ENCODE measurements at regions not wholly inside any gene's neighbourhood (a gene's known extent, or its start where the extent isn't known, plus 50 kb on each side); places are given as distances from the start of the nearest gene placed in this dataset.

- H3K9me3 ChIP-seq (ENCODE audit: control insufficient read depth in 1 of 2, low read length in 2 of 2): no peaks in the 10 kb centered on the region
- POLR2A ChIA-PET (ENCODE audit: partially characterized antibody): no interaction called here
- H3K27ac Mint-ChIP-seq: peak overlapping the region in 1 of 7 donors; percentile 43
- intact Hi-C loops (cut with micrococcal nuclease): no loop called here
- no peak overlapping the region for H3K4me3 ChIP-seq (ENCODE audit: low read length in 2 of 2)
- H3K27me3 Mint-ChIP-seq: peaks cover 0 to 2% of the 10 kb centered on the region in 2 donors
- H3K36me3 Mint-ChIP-seq: no peaks in the 10 kb centered on the region
- DNase-seq: no peak
- peaks cover 0 to 2% (median 0%) of the 10 kb centered on the region in 8 donors for H3K9me3 Mint-ChIP-seq
- no peaks in the 10 kb centered on the region for H3K4me1 ChIP-seq (ENCODE audit: insufficient read depth, low read length)
- CTCF ChIA-PET (ENCODE audit: partially characterized antibody): no interaction called here
- no peak overlapping the region for H3K4me3 Mint-ChIP-seq
- H3K36me3 ChIP-seq (ENCODE audit: insufficient read depth, low read length): no peaks in the 10 kb centered on the region
- H3K4me1 Mint-ChIP-seq: no peaks in the 10 kb centered on the region
- no peaks in the 10 kb centered on the region for H3K27me3 ChIP-seq (ENCODE audit: insufficient read depth, low read length)
- no peak overlapping the region for H3K27ac ChIP-seq (ENCODE audit: low read depth, low read length)
Measured at GRCh38 chr7:115758025-115758424, 272.5 kb downstream of the TFEC start.

GRCh38 chr7:115754226-115754625, 276.3 kb downstream of the TFEC start:
- CTCF ChIA-PET (ENCODE audit: partially characterized antibody): interaction anchor here (1.3 kb wide), 1 partner anchor 887 kb away, joined by 4 read pairs; no protein-coding TSS in a partner anchor
- Histone ChIP-seq H3K4me1 (ENCODE audit: insufficient read depth, low read length) (no peaks in the 10 kb centered on the region), H3K27me3 (ENCODE audit: insufficient read depth, low read length) (no peaks in the 10 kb centered on the region), H3K9me3 (ENCODE audit: control insufficient read depth in 1 of 2, low read length in 2 of 2) (no peaks in the 10 kb centered on the region), H3K4me3 (ENCODE audit: low read length in 2 of 2) (no peak overlapping the region), H3K27ac (ENCODE audit: low read depth, low read length) (no peak overlapping the region), H3K36me3 (ENCODE audit: insufficient read depth, low read length) (no peaks in the 10 kb centered on the region)
- Mint-ChIP-seq H3K9me3 (peaks cover 0 to 2% (median 0%) of the 10 kb centered on the region in 8 donors), H3K27me3 (peaks cover 2 to 3% of the 10 kb centered on the region in 2 donors), H3K4me3 (no peak overlapping the region), H3K36me3 (no peaks in the 10 kb centered on the region), H3K4me1 (no peaks in the 10 kb centered on the region), H3K27ac (no peak overlapping the region)
- no peak for DNase-seq
- intact Hi-C loops (cut with micrococcal nuclease): no loop called here
- POLR2A ChIA-PET (ENCODE audit: partially characterized antibody): no interaction called here

GRCh38 chr7:115749924-115750323, 280.6 kb downstream of the TFEC start:
- Mint-ChIP-seq H3K4me3 (no peak overlapping the region), H3K36me3 (no peaks in the 10 kb centered on the region), H3K27ac (peak overlapping the region in 1 of 7 donors; percentile 36), H3K9me3 (peaks cover 0 to 2% (median 0%) of the 10 kb centered on the region in 8 donors), H3K4me1 (peaks cover 0 to 2% (median 0%) of the 10 kb centered on the region in 4 donors), H3K27me3 (peaks cover 0 to 3% of the 10 kb centered on the region in 2 donors)
- intact Hi-C loops (cut with micrococcal nuclease): loop anchor here (2.0 kb wide), 1 partner anchor 1723 kb away; no protein-coding TSS in a partner anchor
- ChIA-PET CTCF (ENCODE audit: partially characterized antibody) (no interaction called here), POLR2A (ENCODE audit: partially characterized antibody) (no interaction called here)
- Histone ChIP-seq H3K4me1 (ENCODE audit: insufficient read depth, low read length) (no peaks in the 10 kb centered on the region), H3K27ac (ENCODE audit: low read depth, low read length) (no peak overlapping the region), H3K36me3 (ENCODE audit: insufficient read depth, low read length) (no peaks in the 10 kb centered on the region), H3K27me3 (ENCODE audit: insufficient read depth, low read length) (no peaks in the 10 kb centered on the region), H3K9me3 (ENCODE audit: control insufficient read depth in 1 of 2, low read length in 2 of 2) (no peaks in the 10 kb centered on the region), H3K4me3 (ENCODE audit: low read length in 2 of 2) (no peak overlapping the region)
- no peak for DNase-seq

- H3K36me3 ChIP-seq (ENCODE audit: insufficient read depth, low read length): no peaks in the 10 kb centered on the region
- CTCF ChIA-PET (ENCODE audit: partially characterized antibody): interaction anchor here (0.9 to 1.5 kb wide), 3 partner anchors 43 to 1722 kb away, joined by 3 read pairs; no protein-coding TSS in a partner anchor
- H3K9me3 ChIP-seq (ENCODE audit: control insufficient read depth in 1 of 2, low read length in 2 of 2): no peaks in the 10 kb centered on the region
- Mint-ChIP-seq H3K4me1 (peaks cover 0 to 2% (median 0%) of the 10 kb centered on the region in 4 donors), H3K27ac (no peak overlapping the region), H3K4me3 (no peak overlapping the region), H3K9me3 (no peaks in the 10 kb centered on the region), H3K36me3 (no peaks in the 10 kb centered on the region), H3K27me3 (peaks cover 0 to 3% of the 10 kb centered on the region in 2 donors)
- POLR2A ChIA-PET (ENCODE audit: partially characterized antibody): no interaction called here
- no peaks in the 10 kb centered on the region for H3K4me1 ChIP-seq (ENCODE audit: insufficient read depth, low read length)
- H3K27ac ChIP-seq (ENCODE audit: low read depth, low read length): no peak overlapping the region
- intact Hi-C loops (cut with micrococcal nuclease): loop anchor here (2.0 kb wide), 1 partner anchor 1721 kb away; no protein-coding TSS in a partner anchor
- no peaks in the 10 kb centered on the region for H3K27me3 ChIP-seq (ENCODE audit: insufficient read depth, low read length)
- H3K4me3 ChIP-seq (ENCODE audit: low read length in 2 of 2): no peak overlapping the region
- peak in 1 of 5 donors; percentile 12 for DNase-seq
Measured at GRCh38 chr7:115748123-115748738, 282.3 kb downstream of the TFEC start.

- DNase-seq: no peak
- no peaks in the 10 kb centered on the region for H3K27me3 ChIP-seq (ENCODE audit: insufficient read depth, low read length)
- no peaks in the 10 kb centered on the region for H3K4me1 ChIP-seq (ENCODE audit: insufficient read depth, low read length)
- Mint-ChIP-seq H3K4me3 (peak overlapping the region in 1 of 8 donors; percentile 16), H3K27me3 (no peaks in the 10 kb centered on the region), H3K9me3 (no peaks in the 10 kb centered on the region), H3K4me1 (peaks cover 0 to 2% (median 0%) of the 10 kb centered on the region in 4 donors), H3K27ac (no peak overlapping the region), H3K36me3 (no peaks in the 10 kb centered on the region)
- no peaks in the 10 kb centered on the region for H3K9me3 ChIP-seq (ENCODE audit: control insufficient read depth in 1 of 2, low read length in 2 of 2)
- H3K4me3 ChIP-seq (ENCODE audit: low read length in 2 of 2): no peak overlapping the region
- ChIA-PET CTCF (ENCODE audit: partially characterized antibody) (interaction anchor here (1.5 kb wide), 1 partner anchor 882 kb away, joined by 3 read pairs; no protein-coding TSS in a partner anchor), POLR2A (ENCODE audit: partially characterized antibody) (no interaction called here)
- no peaks in the 10 kb centered on the region for H3K36me3 ChIP-seq (ENCODE audit: insufficient read depth, low read length)
- intact Hi-C loops (cut with micrococcal nuclease): no loop called here
- H3K27ac ChIP-seq (ENCODE audit: low read depth, low read length): no peak overlapping the region
Measured at GRCh38 chr7:115747174-115747573, 283.4 kb downstream of the TFEC start.

- intact Hi-C loops (cut with micrococcal nuclease): no loop called here
- no peak for DNase-seq
- Mint-ChIP-seq H3K27ac (no peak overlapping the region), H3K4me3 (no peak overlapping the region), H3K4me1 (no peaks in the 10 kb centered on the region), H3K9me3 (peaks cover 0 to 4% (median 0%) of the 10 kb centered on the region in 8 donors), H3K27me3 (no peaks in the 10 kb centered on the region), H3K36me3 (no peaks in the 10 kb centered on the region)
- ChIA-PET CTCF (ENCODE audit: partially characterized antibody) (interaction anchor here (0.9 kb wide), 1 partner anchor 11 kb away, joined by 3 read pairs; no protein-coding TSS in a partner anchor), POLR2A (ENCODE audit: partially characterized antibody) (no interaction called here)
- no peak overlapping the region for H3K27ac ChIP-seq (ENCODE audit: low read depth, low read length)
- H3K4me1 ChIP-seq (ENCODE audit: insufficient read depth, low read length): no peaks in the 10 kb centered on the region
- no peak overlapping the region for H3K4me3 ChIP-seq (ENCODE audit: low read length in 2 of 2)
- no peaks in the 10 kb centered on the region for H3K36me3 ChIP-seq (ENCODE audit: insufficient read depth, low read length)
- no peaks in the 10 kb centered on the region for H3K27me3 ChIP-seq (ENCODE audit: insufficient read depth, low read length)
- H3K9me3 ChIP-seq (ENCODE audit: control insufficient read depth in 1 of 2, low read length in 2 of 2): no peaks in the 10 kb centered on the region
Measured at GRCh38 chr7:115740043-115740442, 290.5 kb downstream of the TFEC start.

GRCh38 chr7:115734641-115735040, 295.9 kb downstream of the TFEC start:
- H3K36me3 ChIP-seq (ENCODE audit: insufficient read depth, low read length): no peaks in the 10 kb centered on the region
- ChIA-PET POLR2A (ENCODE audit: partially characterized antibody) (no interaction called here), CTCF (ENCODE audit: partially characterized antibody) (no interaction called here)
- H3K9me3 ChIP-seq (ENCODE audit: control insufficient read depth in 1 of 2, low read length in 2 of 2): no peaks in the 10 kb centered on the region
- H3K27ac ChIP-seq (ENCODE audit: low read depth, low read length): no peak overlapping the region
- intact Hi-C loops (cut with micrococcal nuclease): no loop called here
- no peak overlapping the region for H3K4me3 Mint-ChIP-seq
- no peaks in the 10 kb centered on the region for H3K36me3 Mint-ChIP-seq
- H3K27me3 Mint-ChIP-seq: peaks cover 0 to 3% of the 10 kb centered on the region in 2 donors
- H3K27me3 ChIP-seq (ENCODE audit: insufficient read depth, low read length): no peaks in the 10 kb centered on the region
- H3K4me1 Mint-ChIP-seq: no peaks in the 10 kb centered on the region
- H3K9me3 Mint-ChIP-seq: peaks cover 0 to 4% (median 0%) of the 10 kb centered on the region in 8 donors
- no peak overlapping the region for H3K27ac Mint-ChIP-seq
- no peaks in the 10 kb centered on the region for H3K4me1 ChIP-seq (ENCODE audit: insufficient read depth, low read length)
- DNase-seq: no peak
- no peak overlapping the region for H3K4me3 ChIP-seq (ENCODE audit: low read length in 2 of 2)

Data from CD4-positive, alpha-beta memory T cell (primary cell).